Medulla oblongata (tissue), 1 donor: ENCODE measurements at regions not wholly inside any gene's neighbourhood (a gene's known extent, or its start where the extent isn't known, plus 50 kb on each side); places are given as distances from the start of the nearest gene placed in this dataset.
"Not testable (repeated sequence)": the region's sequence is repeated elsewhere in the genome, so short reads cannot be mapped to it uniquely, and the experiment has no call there.

Experiments
- DNase-seq: peaks from one replicate; pipeline ENCODE4 v3.0.0-alpha.2; 2015; ENCODE audit errors: extremely low spot score

DNA sequence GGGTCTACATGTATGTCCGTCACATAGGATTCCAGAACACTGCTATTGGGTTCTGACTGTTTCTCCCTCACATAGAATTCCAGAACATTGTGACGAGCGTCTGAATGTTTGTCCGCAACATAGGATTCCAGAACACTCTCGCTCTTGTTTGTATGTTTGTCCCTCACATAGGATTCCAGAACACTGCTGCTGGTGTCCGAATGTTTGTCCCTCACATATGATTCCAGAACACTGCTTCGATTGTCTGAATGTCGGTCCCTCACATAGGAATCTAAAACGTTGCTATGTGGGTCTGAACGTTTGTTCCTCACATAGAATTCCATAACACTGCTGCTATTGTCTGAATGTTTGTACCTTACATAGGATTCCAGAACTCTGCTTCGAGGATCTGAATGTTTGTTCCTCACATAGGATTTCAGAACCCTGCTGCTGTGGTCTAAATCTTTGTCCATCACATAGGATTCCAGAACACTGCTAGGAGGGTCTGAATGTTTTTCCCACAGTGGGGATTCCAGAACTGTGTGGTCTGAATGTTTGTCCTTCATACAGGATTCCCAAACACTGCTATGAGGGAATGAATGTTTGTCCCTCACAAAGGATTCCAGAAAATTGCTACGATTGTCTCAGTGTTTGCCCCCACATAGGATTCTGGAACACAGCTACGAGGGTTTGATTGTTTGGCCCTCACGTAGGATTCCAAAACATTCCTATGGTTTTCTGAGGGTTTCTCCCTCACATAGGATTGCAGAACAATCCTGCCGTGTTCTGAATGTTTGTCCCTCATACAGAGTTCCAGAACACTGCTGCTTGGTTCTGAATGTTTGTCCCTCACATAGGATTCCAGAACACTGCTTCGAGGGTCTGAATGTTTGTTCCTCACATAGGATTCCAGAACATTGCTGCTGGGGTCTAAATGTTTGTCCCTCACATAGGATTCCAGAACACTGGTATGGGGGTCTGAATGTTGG lies 220.5 kb downstream of the FOXD4L6 start:
- DNase-seq = no peak

DNA sequence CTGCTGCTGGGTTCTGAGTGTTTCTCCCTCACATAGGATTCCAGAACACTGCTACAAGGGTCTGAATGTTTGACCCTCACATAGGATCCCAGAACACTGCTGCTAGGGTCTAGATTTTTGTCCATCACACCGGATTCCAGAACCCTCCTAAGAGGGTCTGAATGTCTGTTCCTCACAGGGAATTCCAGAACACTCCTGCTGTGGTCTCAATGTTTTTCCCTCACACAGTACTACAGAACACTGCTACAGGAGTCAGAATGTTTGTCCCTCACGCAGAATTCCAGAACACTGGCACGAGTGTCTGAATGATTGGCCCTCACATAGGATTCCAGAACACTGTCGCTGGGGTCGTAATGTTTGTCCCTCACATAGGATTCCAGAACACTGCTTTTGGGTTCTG lies 221.6 kb downstream of the FOXD4L6 start:
- not testable (repeated sequence) for DNase-seq

DNA sequence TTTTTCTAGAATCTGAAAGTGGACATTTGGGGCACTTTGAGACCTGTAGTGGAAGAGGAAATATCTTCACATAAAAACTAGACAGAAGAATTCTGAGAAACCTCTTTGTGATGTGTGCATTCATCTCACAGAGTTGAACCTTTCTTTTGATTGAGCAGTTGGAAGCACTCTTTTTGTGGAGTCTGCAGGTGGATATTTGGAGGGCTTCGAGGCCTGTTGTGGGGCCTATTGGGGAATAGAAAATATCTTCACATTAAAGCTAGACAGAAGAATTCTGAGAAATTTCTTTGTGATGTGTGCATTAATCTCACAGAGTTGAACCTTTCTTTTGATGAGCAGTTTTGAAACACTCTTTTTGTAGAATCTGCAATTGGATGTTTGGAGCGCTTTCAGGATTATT lies 236.2 kb downstream of the FOXD4L6 start:
- DNase-seq = not testable (repeated sequence)

DNA sequence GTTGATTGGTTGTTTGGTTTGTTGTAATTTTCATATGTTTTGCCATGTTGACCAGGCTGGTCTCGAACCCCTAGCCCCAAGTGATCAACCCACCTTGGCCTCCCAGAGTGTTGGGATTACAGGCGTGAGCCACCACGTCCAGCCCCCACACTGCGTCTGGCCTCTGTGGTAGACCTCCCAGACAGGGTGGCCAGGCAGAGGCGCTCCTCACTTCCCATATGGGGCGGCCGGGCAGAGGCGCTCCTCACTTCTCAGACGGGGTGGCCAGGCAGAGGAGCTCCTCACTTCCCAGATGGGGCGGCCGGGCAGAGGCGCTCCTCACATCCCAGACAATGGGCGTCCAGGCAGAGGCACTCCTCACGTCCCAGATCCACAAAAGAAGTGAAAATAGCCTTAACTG lies 242.6 kb downstream of the FOXD4L6 start:
- DNase-seq = not testable (repeated sequence)

DNA sequence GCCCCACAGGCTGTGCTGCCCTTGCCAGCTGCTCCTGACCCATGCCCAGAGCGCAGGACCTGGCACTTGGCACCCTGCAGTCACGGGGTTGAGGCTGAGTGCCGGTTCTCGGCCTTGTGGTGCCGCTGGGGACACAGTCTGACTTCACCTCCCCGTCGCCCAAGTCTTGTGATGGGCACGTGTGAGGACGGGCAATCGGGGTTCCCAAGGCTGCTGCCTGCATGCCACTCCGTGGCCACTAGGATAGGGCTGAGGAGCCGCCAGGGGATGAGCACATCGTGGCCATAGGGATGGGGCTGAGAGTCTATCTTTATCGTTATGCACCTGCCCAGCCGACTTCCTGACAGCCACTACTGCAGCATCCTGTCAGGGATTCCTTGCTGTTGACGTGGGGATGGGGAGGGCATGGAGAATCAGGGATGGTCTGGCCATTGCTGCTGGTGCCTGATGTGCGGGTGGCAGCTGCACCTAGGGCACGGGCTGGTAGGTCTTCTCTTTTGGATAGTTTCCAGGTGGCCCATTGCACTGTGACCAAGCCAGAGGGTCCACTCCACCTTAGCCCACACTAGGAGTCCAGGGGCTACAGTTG lies 243.5 kb downstream of the FOXD4L6 start:
- not testable (repeated sequence) for DNase-seq

DNA sequence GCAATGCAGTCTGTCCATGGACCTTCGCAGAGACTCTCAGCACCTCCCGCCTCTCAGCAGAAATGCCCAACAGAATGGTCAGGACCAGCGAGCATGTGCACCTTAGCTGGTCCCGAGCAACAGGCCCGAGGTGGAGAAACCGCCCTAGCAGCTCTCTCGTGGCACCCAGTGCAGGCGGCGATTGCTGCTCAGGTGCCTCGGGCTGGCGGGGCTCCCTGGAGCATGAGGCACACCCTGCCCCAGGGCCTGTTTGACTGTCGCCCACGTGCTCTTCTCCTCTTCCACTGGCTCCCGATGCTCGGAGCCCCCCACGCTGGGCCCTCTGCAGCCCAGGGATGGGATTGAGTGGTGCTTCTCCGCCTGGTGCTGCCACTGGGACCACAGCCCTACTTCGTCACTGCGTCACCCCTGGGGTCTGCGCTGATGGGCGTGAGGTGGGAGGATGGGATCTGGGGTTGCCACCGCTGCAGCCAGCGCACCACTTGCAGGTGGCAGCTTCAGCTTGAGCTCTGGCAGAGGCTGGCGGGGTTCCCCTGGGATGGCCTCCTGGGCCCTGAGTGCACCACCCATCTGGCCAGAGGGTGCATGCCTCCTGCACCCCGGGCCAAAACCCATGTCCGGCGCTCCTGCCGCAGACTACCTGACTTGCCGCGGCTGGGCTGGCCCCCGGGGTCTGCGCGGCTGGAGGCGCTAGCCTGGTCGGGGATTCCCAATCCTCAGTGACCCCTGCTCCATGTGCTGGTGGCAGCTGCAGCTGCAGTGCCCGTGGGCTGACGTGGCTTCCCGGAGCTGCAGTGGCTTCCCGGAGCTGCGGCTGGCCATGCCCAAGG lies 244.2 kb downstream of the FOXD4L6 start:
- DNase-seq = no peak

DNA sequence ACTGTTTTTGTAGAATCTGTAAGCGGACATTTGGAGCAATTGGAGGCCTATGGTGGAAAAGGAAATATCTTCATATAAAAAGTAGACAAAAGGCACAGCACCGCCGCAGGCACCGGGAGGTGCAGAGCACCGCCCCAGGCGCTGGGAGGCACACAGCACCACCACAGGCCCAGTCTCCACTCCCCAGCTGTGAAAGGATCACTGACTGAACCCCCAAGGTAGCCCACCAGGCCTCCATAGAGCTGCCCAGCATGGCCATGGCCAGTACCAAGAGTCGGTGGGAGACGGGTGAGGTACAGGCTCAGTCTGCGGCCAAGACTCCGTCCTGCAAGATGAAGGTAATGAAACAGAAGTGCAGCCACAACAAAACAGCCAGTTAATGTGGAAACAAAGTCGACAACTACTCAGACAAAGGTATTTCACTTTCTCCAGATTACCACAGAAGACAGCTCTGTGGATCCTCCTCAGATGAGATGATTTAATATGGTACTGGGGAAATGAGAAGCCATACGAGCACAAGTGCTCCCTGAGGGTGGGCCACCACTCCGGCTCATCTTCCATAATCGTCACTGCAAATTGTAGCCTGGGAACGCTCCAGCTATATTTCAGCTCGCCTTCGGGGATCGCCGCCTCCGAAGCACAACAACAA lies 244.9 kb downstream of the FOXD4L6 start:
- DNase-seq = not testable (repeated sequence)

DNA sequence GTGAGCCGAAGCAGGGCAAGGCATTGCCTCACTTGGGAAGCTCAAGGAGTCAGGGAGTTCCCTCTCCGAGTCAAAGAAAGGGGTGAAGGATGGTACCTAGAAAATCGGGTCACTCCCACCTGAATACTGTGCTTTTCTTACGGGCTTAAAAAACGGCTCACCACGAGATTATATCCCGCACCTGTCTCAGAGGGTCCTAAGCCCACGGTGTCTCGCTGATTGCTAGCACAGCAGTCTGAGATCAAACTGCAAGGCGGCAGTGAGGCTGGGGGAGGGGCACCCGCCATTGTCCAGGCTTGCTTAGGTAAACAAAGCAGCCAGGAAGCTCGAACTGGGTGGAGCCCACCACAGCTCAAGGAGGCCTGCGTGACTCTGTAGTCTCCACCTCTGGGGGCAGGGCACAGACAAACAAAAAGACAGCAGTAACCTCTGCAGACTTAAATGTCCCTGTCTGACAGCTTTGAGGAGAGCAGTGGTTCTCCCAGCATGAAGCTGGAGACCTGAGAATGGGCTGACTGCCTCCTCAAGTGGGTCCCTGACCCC lies 254.7 kb downstream of the FOXD4L6 start:
- not testable (repeated sequence) for DNase-seq

DNA sequence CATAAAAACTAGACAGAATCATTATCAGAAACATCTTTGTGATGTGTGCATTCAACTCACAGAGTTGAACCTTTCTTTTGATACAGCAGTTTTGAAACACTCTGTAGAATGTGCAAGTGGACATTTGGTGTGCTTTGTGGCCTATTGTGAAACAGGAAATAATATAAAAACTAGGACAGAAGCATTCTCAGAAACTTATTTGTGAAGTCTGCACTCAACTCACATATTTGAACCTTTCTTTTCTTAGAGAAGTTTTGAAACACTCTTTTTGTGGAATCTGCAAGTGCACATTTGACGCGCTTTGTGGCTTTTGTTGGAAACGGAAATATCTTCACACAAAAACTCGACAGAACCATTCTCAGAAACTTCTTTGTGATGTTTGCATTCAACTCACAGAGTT lies 260.0 kb downstream of the FOXD4L6 start:
- peak; percentile 1 for DNase-seq
